IMR-90 (cell line): ENCODE measurements at regions not wholly inside any gene's neighbourhood (a gene's known extent, or its start where the extent isn't known, plus 50 kb on each side); places are given as distances from the start of the nearest gene placed in this dataset.

ENCODE experiments used
- ATAC-seq: fragments of 200-7000 bp; cut with Tn5 transposase; 2 replicates; pipeline ENCODE4 v1.9.1; 2020; ENCODE audit warnings: low read depth, mild to moderate bottlenecking, moderate library complexity
- BruUV-seq: library from RNA; stranded (reverse); fragments of 400-500 nt; replicated peaks from 2 replicates; lab custom pipeline; 2021; lab: Mats Ljungman, UMichigan
- CTCF ChIA-PET: fragments of 300-600 bp; formaldehyde crosslinking; extraction: SDS; loops from one replicate; lab custom pipeline; 2021; ENCODE audit warnings: antibody characterized with exemption; lab: Yijun Ruan, JAX
- POLR2A ChIA-PET: fragments of 300-600 bp; sonication (Branson Sonifier 250); formaldehyde crosslinking; loops from one replicate; lab custom pipeline; 2022; ENCODE audit warnings: antibody characterized with exemption; ENCODE audit not compliant: unreplicated experiment; lab: Charles Lee
- DNase-seq: peaks from one replicate; pipeline ENCODE4 v3.0.0; 2013
- H2AFZ ChIP-seq: replicated peaks from 2 replicates; pipeline ENCODE3; 2013; ENCODE audit warnings: low read length, mild to moderate bottlenecking; ENCODE audit not compliant: poor library complexity
- H2AK5ac ChIP-seq: 2 replicates; pipeline ENCODE4 v1.6.1; 2013; ENCODE audit warnings: low read depth, low read length, inconsistent platforms
- H2AK9ac ChIP-seq: replicated peaks from 2 replicates; pipeline ENCODE3; 2013; ENCODE audit warnings: mild to moderate bottlenecking, low read depth, low read length, moderate library complexity; ENCODE audit not compliant: poor library complexity
- H2BK120ac ChIP-seq: 2 replicates; pipeline ENCODE4 v1.6.1; 2013; ENCODE audit warnings: low read depth, low read length, inconsistent platforms
- H2BK15ac ChIP-seq: 3 replicates; pipeline ENCODE4 v1.6.1; 2013; ENCODE audit warnings: low read depth, low read length, inconsistent platforms
- H2BK20ac ChIP-seq: 2 replicates; pipeline ENCODE4 v1.6.1; 2013; ENCODE audit warnings: low read depth, mild to moderate bottlenecking, inconsistent platforms, low read length, moderate library complexity
- H2BK5ac ChIP-seq: 2 replicates; pipeline ENCODE4 v1.6.1; 2013; ENCODE audit warnings: mild to moderate bottlenecking, low read depth, low read length, inconsistent platforms; ENCODE audit not compliant: poor library complexity, severe bottlenecking
- H3K14ac ChIP-seq: replicated peaks from 2 replicates; pipeline ENCODE4 v1.6.1; 2013; ENCODE audit warnings: low read depth, low read length, inconsistent platforms
- H3K18ac ChIP-seq: 2 replicates; pipeline ENCODE4 v1.6.1; 2013; ENCODE audit warnings: low read depth, low read length, control low read depth
- H3K23ac ChIP-seq: 2 replicates; pipeline ENCODE4 v1.6.1; 2013; ENCODE audit warnings: low read depth, low read length, inconsistent platforms
- H3K27ac ChIP-seq: 2 replicates; pipeline ENCODE4 v1.5.1; 2013; ENCODE audit warnings: mild to moderate bottlenecking, control low read depth, low read length; ENCODE audit not compliant: insufficient read depth
- H3K27me3 ChIP-seq: 2 replicates; pipeline ENCODE4 v1.6.1; 2013; ENCODE audit warnings: low read length; ENCODE audit not compliant: control insufficient read depth, insufficient read depth
- H3K36me3 ChIP-seq: 2 replicates; pipeline ENCODE4 v1.6.1; 2013; ENCODE audit warnings: low read length, mixed read lengths; ENCODE audit not compliant: control insufficient read depth, insufficient read depth
- H3K4ac ChIP-seq: 2 replicates; pipeline ENCODE4 v1.6.1; 2013; ENCODE audit warnings: low read depth, low read length, inconsistent platforms
- H3K4me1 ChIP-seq: 2 replicates; pipeline ENCODE4 v1.6.1; 2013; ENCODE audit warnings: low read length, mixed read lengths; ENCODE audit not compliant: control insufficient read depth, insufficient read depth
- H3K4me2 ChIP-seq: 2 replicates; pipeline ENCODE4 v1.6.1; 2013; ENCODE audit warnings: low read depth, mild to moderate bottlenecking, control low read depth, low read length, moderate library complexity
- H3K4me3 ChIP-seq: 2 replicates; pipeline ENCODE4 v1.5.1; 2013; ENCODE audit warnings: low read depth, mild to moderate bottlenecking, control low read depth, low read length, moderate library complexity; ENCODE audit not compliant: insufficient read depth
- H3K56ac ChIP-seq: 2 replicates; pipeline ENCODE4 v1.6.1; 2013; ENCODE audit warnings: low read length, inconsistent platforms; ENCODE audit not compliant: insufficient read depth; ENCODE audit errors: extremely low read depth
- H3K79me1 ChIP-seq, 2 experiments: 2 replicates each; pipeline ENCODE4 v1.6.1; 2013; ENCODE audit warnings: low read length in 2 of 2, inconsistent platforms in 1 of 2, low read depth in 1 of 2
- H3K9ac ChIP-seq: 2 replicates; pipeline ENCODE4 v1.6.1; 2013; ENCODE audit warnings: low read depth, low read length, control low read depth
- H3K9me1 ChIP-seq: 2 replicates; pipeline ENCODE4 v1.6.1; 2013; ENCODE audit warnings: low read length, inconsistent platforms; ENCODE audit not compliant: insufficient read depth
- H3K9me3 ChIP-seq: 2 replicates; pipeline ENCODE4 v1.6.1; 2013; ENCODE audit warnings: low read length; ENCODE audit not compliant: control insufficient read depth, insufficient read depth
- H4K20me1 ChIP-seq: 2 replicates; pipeline ENCODE4 v1.6.1; 2013; ENCODE audit warnings: low read length, inconsistent platforms; ENCODE audit not compliant: insufficient read depth
- H4K5ac ChIP-seq: 2 replicates; pipeline ENCODE4 v1.6.1; 2013; ENCODE audit warnings: mild to moderate bottlenecking, low read depth, low read length, control low read depth
- H4K8ac ChIP-seq, 2 experiments: 2 replicates each; pipeline ENCODE4 v1.6.1; 2013; ENCODE audit warnings: low read depth in 2 of 2, low read length in 2 of 2, control low read depth in 1 of 2, inconsistent platforms in 1 of 2
- H4K91ac ChIP-seq: 2 replicates; pipeline ENCODE4 v1.6.1; 2013; ENCODE audit warnings: low read depth, low read length, inconsistent platforms; ENCODE audit not compliant: insufficient read depth
- NFE2L2 ChIP-seq: fragments of 150-350 bp; IDR thresholded peaks from 2 replicates; pipeline ENCODE4 v1.6.1; 2016; ENCODE audit warnings: low read depth, mild to moderate bottlenecking, low read length
- RAD21 ChIP-seq: IDR thresholded peaks from 2 replicates; pipeline ENCODE4 v1.6.1; 2012; ENCODE audit warnings: low read length, improper control_type of control experiment
- RFX5 ChIP-seq: IDR thresholded peaks from 2 replicates; pipeline ENCODE4 v1.8.0; 2012; ENCODE audit warnings: low read depth, mild to moderate bottlenecking, low read length, moderate library complexity
- WGBS, 2 experiments: methylation state at CpG; one replicate each; pipeline versions ENCODE4 v1.1.5 to v1.1.7; 2013; ENCODE audit warnings: missing lambda C conversion rate in 2 of 2; ENCODE audit not compliant: insufficient read length in 1 of 2; ENCODE audit errors: extremely low coverage in 2 of 2; 5-methylcytosine and 5-hydroxymethylcytosine counted together
- dilution Hi-C: fragments of 300-500 bp; cut with HindIII; formaldehyde crosslinking; loops from one replicate; pipeline ENCODE4 v1.14.3; 2018; ENCODE audit warnings: low sequenced_read_pairs; ENCODE audit not compliant: unreplicated experiment
- in situ Hi-C: fragments of 300-500 bp; cut with MboI; formaldehyde crosslinking; loops from 3 replicates; pipeline ENCODE4 v1.14.3; 2019; ENCODE audit warnings: low sequenced_read_pairs, inconsistent platforms, mixed read lengths
- intact Hi-C: fragments of 100-400 bp; cut with micrococcal nuclease; formaldehyde crosslinking; loops from 2 replicates; pipeline ENCODE4 v1.10.0; 2022
- TF ChIP-seq, protein P1 (sequence below): conservative IDR thresholded peaks from 2 replicates; pipeline ENCODE4 v1.5.1; 2012; ENCODE audit warnings: mild to moderate bottlenecking, low read depth, low read length, improper control_type of control experiment
- TF ChIP-seq, protein P2 (sequence below): fragments of 150-350 bp; IDR thresholded peaks from 2 replicates; pipeline ENCODE4 v1.6.1; 2016; ENCODE audit warnings: low read depth, mild to moderate bottlenecking, low read length, moderate library complexity, borderline replicate concordance
- TF ChIP-seq, protein P3 (sequence below): fragments of 150-350 bp; IDR thresholded peaks from 2 replicates; pipeline ENCODE4 v1.6.1; 2017; ENCODE audit warnings: mild to moderate bottlenecking, antibody characterized with exemption, low read length, low read depth

DNA sequence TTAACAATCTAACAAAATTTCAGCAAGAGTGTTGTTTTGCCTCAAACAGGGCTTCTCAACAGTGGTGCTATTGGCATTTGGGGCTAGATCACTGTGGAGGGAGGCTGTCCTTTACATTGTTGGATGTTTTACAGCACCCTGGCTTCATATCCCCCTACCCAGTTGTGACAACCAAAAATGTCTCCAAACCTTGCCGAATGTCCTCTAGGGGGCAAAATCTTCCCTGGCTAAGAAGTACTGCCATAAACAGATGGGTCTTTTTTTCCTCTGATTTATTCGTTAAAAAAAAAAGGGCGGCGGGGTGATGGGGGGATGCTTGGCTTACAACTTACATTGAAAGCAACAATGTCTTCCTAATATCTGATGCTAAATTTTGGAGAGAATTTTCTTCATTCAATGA is 207.6 kb upstream of the CCDC150 start:
- CTCF ChIA-PET = interaction anchor here (1.0 to 1.5 kb wide), 2 partner anchors 8 to 11 kb away, joined by 4 to 5 read pairs; no protein-coding TSS in a partner anchor

More for the DNA sequence above, 207.6 kb upstream of the CCDC150 start:
- no peak overlapping the region for H2BK120ac ChIP-seq
- no CpG with 5 or more reads among the region's 4 CpGs for WGBS, 2 experiments
- DNase-seq (peak; percentile 20), ATAC-seq (no peak)
- H2BK20ac ChIP-seq = no peak overlapping the region
- H2AK9ac ChIP-seq = no peak overlapping the region
- no peaks in the 10 kb centered on the region for H3K9me1 ChIP-seq
- intact Hi-C loops = no loop called here
- no peak overlapping the region for H4K5ac ChIP-seq
- no peak overlapping the region for H3K9ac ChIP-seq
- no peaks in the 10 kb centered on the region for H3K27me3 ChIP-seq
- no peak overlapping the region for H2BK15ac ChIP-seq
- H4K8ac ChIP-seq = no peak overlapping the region
- POLR2A ChIA-PET = no interaction called here
- H3K27ac ChIP-seq = no peak overlapping the region
- no peaks in the 10 kb centered on the region for H3K79me1 ChIP-seq
- no peak overlapping the region for H3K18ac ChIP-seq
- dilution Hi-C loops = no loop called here
- no peak overlapping the region for H3K23ac ChIP-seq
- H3K4me2 ChIP-seq = no peak overlapping the region
- no peak overlapping the region for H3K4me3 ChIP-seq
- no peak overlapping the region for H4K91ac ChIP-seq
- no peak overlapping the region for H3K14ac ChIP-seq
- in situ Hi-C loops = loop anchor here (25.0 kb wide), 1 partner anchor 345 kb away; no protein-coding TSS in a partner anchor
- TF ChIP-seq NFE2L2 (no peak), RFX5 (no peak), RAD21 (0 out of 2 replicates have a peak, but pooled peaks have one; percentile 13)
- TF ChIP-seq, protein P1, sequence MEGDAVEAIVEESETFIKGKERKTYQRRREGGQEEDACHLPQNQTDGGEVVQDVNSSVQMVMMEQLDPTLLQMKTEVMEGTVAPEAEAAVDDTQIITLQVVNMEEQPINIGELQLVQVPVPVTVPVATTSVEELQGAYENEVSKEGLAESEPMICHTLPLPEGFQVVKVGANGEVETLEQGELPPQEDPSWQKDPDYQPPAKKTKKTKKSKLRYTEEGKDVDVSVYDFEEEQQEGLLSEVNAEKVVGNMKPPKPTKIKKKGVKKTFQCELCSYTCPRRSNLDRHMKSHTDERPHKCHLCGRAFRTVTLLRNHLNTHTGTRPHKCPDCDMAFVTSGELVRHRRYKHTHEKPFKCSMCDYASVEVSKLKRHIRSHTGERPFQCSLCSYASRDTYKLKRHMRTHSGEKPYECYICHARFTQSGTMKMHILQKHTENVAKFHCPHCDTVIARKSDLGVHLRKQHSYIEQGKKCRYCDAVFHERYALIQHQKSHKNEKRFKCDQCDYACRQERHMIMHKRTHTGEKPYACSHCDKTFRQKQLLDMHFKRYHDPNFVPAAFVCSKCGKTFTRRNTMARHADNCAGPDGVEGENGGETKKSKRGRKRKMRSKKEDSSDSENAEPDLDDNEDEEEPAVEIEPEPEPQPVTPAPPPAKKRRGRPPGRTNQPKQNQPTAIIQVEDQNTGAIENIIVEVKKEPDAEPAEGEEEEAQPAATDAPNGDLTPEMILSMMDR = peak; percentile 31
- TF ChIP-seq, protein P2, sequence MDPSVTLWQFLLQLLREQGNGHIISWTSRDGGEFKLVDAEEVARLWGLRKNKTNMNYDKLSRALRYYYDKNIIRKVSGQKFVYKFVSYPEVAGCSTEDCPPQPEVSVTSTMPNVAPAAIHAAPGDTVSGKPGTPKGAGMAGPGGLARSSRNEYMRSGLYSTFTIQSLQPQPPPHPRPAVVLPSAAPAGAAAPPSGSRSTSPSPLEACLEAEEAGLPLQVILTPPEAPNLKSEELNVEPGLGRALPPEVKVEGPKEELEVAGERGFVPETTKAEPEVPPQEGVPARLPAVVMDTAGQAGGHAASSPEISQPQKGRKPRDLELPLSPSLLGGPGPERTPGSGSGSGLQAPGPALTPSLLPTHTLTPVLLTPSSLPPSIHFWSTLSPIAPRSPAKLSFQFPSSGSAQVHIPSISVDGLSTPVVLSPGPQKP = no peak
- TF ChIP-seq, protein P3, sequence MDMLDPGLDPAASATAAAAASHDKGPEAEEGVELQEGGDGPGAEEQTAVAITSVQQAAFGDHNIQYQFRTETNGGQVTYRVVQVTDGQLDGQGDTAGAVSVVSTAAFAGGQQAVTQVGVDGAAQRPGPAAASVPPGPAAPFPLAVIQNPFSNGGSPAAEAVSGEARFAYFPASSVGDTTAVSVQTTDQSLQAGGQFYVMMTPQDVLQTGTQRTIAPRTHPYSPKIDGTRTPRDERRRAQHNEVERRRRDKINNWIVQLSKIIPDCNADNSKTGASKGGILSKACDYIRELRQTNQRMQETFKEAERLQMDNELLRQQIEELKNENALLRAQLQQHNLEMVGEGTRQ = no peak
- H3K4ac ChIP-seq = no peak overlapping the region
- H3K36me3 ChIP-seq = no peaks in the 10 kb centered on the region
- no peak overlapping the region for H2BK5ac ChIP-seq
- H2AK5ac ChIP-seq = no peak overlapping the region
- H3K9me3 ChIP-seq = no peaks in the 10 kb centered on the region
- no TSS peak for BruUV-seq
- H2AFZ ChIP-seq = no peak overlapping the region
- no peaks in the 10 kb centered on the region for H3K4me1 ChIP-seq
- no peak overlapping the region for H3K56ac ChIP-seq
- H4K20me1 ChIP-seq = no peaks in the 10 kb centered on the region
